Brain pericyte (primary cell): ENCODE measurements at regions not wholly inside any gene's neighbourhood (a gene's known extent, or its start where the extent isn't known, plus 50 kb on each side); places are given as distances from the start of the nearest gene placed in this dataset.

Experiments
- DNase-seq: peaks from one replicate; pipeline ENCODE4 v3.0.0-alpha.2; 2012; ENCODE audit warnings: low read depth, low spot score

DNA sequence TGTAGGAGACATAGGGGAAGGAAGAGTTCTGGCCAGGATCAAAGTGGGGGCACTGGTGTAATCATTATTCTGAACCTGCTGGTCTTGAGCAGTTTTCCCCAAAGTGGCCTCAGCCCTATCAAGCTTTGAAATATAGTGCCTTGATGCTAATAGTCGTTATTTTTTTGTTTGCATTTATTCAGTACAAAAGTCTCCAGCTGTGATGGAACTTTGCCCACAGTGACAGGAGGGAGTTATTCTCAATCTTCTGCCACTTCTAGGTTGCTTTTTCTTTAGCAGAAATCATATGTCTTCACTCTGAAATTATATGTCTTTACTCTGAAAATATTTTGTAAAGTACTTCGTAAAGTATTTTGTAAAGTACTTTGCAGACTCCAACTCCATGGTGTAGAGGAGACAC is 93.1 kb downstream of the FAT3 start:
- no peak for DNase-seq

- DNase-seq: no peak
Measured at GRCh38 chr11:92322225-92322624, 97.6 kb downstream of the FAT3 start.

GRCh38 chr11:92324890-92325289 is 100.3 kb downstream of the FAT3 start:
- no peak for DNase-seq

- no peak for DNase-seq
Measured at GRCh38 chr11:92325416-92325815, 100.8 kb downstream of the FAT3 start.

DNA sequence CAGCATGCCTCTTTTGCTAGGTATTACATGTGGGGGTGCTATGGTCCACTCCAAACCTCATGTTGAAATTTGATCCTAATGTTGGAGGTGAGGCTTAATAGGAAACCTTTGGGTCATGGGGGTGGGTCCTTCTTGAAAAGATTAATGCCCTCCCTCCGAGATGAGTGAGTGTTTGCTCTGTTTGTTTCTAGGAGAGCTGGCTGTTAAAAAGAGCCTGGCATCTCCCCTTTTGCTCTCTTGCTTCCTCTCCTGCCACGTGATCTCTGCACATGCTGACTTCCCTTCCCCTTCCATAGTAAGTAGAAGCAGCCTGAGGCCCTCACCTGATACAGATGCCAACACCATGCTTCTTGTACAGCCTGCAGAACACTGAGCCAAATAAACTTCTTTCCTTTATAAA is 104.5 kb downstream of the FAT3 start:
- DNase-seq: no peak

DNA sequence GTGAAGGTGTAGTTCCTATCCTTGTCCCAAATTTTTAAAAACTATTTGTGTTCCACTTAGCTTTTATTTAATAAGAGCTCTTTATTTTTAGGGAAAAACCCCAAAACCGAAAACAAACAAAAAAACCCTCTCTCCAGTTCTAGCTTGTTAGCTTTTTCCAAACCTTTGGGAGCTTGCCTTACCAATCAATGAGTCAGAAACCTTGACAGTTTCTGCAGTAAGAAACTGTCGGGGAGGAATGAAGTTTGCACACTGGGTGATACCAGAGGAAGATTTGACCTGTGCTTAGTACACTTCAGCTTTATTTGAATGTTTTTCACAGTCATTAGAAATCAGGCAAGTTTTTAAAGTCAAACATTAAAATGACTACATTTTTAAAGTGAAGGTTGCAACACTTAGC is 105.0 kb downstream of the FAT3 start:
- DNase-seq: no peak

- no peak for DNase-seq
Measured at GRCh38 chr11:92330114-92330513, 105.5 kb downstream of the FAT3 start.

DNA sequence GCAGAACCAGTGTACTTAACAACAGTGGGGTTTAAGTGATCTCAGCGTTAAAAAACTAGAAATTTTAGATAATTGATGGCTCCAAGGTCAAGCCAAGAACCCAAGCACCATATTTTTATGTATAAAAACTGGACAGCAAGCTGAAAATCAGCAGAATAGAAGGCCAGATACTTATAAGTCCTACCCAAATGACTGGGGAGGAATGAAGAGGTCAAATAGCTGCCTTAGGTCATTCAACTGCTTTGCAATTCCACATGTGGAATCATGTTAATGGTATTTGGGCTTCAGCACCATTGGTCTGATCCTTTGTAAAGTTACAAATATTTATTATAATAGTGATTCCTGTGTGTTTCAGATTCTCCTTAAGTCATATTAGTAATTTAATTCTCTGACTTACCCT is 108.4 kb downstream of the FAT3 start:
- no peak for DNase-seq

GRCh38 chr11:92340839-92341238 is 116.2 kb downstream of the FAT3 start:
- DNase-seq: no peak

- no peak for DNase-seq
Measured at GRCh38 chr11:92342034-92342720, 117.6 kb downstream of the FAT3 start.

DNA sequence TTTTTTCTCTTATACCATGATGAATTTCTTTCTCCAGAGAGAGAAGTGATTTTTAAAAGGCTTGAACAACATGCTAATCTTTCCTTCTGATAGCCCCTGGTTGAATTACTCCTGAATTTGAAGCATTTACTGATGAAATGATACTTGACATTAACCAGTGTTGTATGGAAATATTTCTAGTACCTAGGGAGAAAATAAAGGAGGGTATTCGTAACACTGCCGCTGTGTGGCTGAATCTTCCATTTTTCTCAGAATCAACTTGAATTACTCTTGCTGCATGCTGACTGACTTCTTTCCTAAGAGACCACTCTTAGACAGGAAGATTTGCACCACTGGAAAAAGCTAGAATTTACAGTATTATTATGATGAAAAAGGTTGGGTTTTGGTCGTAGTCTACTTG is 118.3 kb downstream of the FAT3 start:
- no peak for DNase-seq

DNA sequence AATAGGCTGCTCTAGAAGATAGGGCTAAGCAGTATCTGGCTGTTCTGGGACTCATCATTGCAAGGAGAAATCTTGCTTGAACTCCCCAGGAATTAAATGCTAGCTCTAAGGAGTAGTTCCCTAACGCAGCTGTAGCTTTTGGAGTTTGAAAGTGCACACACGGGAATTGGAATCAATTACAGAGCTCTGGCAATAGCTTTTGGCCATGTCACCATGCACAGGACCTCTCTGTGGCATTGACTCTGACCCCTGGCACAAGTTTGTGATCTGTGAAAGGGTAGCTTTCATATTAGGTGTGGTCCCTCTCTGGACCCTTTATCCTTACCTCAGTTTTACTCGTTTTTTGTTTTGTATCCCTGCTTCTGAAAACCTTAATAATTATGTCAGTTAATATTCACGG is 121.6 kb downstream of the FAT3 start:
- DNase-seq: no peak

DNA sequence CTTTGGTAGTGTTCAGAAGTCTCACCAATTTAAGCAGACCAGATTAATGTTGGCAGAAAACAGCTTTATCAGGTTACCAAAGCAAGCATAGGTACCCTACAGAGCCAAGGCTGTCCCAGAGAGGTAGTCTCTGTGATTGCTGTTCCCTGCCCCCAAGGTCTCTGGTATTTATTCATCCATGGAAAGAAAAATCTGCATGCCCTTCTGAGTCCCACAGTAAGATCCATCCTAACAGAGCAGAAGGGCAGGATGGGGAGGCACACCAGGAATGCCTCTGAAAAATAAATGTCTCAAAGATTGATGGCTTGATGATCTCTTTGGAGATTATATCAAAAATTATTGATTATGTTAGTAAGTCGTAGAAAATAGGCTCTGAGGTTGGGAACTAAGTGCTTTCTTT is 122.8 kb downstream of the FAT3 start:
- no peak for DNase-seq

- DNase-seq: no peak
Measured at GRCh38 chr11:92349486-92350156, 125.0 kb downstream of the FAT3 start.

- DNase-seq: no peak
Measured at GRCh38 chr11:92357344-92357743, 132.7 kb downstream of the FAT3 start.

- no peak for DNase-seq
Measured at GRCh38 chr11:92357841-92358240, 133.2 kb downstream of the FAT3 start.

GRCh38 chr11:92361551-92361950 is 136.9 kb downstream of the FAT3 start:
- DNase-seq: no peak

DNA sequence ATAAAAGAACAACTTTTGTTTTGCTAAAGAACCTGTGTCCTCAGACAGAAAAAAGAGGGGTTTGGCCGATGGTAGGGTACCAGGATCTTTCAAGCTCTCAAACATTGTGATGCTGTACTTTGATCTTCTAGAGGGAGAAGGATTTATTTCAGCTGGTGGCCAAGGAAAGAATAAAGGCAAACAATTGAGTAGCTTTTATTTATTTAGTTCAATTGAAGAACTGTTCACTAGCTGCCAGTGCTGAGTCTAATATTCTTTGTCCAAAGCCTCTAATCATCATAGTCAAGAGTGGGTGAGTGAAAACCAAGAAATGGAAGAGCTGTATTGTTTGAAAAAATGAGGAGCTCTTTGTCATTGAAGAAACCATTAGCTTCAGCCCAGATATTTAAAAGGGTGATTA is 138.4 kb downstream of the FAT3 start:
- DNase-seq: no peak

DNA sequence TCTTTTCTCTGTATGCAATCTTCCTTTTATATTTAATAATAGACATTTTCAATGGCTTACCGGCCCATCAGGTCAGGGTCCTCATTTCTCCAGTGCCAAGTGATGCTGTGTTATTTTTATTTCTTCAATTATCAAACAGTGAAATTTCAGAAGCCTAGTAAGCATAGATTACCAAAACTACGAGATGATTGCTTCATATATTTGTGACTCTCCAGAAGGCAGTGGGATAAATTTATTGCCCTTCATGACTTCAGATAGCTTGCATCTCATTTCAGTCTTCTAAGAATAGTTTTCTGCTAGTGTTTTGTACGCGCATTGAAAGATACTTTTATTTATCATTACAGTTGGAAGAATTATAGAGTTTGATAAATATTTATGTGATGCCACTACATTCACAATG is 139.6 kb downstream of the FAT3 start:
- DNase-seq: no peak

GRCh38 chr11:92376146-92376599 is 151.6 kb downstream of the FAT3 start:
- peak; percentile 57 for DNase-seq

DNA sequence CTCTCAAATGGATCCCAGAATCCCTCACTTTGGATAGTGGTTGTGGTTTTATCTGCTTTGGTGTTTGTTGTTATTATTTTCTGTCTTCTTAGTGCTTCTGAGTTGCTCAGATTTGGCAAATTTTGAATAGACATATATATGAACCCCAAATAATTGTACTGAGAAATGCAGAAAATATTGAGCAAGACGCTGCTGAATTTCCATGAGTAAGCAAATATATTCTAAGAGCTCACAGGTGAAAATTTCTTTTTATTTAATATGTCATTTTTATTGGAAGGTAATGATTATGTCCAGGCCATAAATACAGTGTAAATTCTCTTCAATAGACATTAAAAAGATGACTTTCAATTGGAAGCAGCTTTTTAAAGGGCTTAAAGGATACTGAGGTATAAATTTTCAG is 152.1 kb downstream of the FAT3 start:
- no peak for DNase-seq

DNA sequence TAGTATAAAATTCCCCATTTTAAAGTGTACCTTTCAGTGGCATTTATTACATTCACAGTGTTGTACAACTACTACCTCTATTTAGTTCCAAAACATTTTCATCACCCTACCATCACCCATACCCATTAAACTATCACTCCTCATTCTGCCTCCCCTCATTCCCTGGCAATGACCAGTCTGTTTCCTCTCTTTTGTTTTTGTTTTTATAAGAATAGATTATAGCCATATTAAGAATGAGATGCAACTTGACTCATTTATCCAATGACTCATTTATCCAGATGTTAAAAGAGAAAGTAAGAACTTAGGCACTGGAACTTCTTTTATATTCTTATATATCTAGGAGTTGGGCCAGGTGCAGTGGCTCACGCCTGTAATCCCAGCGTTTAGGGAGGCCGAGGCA is 156.3 kb downstream of the FAT3 start:
- DNase-seq: no peak

GRCh38 chr11:92382311-92382710 is 157.7 kb downstream of the FAT3 start:
- no peak for DNase-seq

- no peak for DNase-seq
Measured at GRCh38 chr11:92383430-92383829, 158.8 kb downstream of the FAT3 start.
